ENCODE measurements at regions not wholly inside any gene's neighbourhood (a gene's known extent, or its start where the extent isn't known, plus 50 kb on each side); places are given as distances from the start of the nearest gene placed in this dataset.
"Not testable (repeated sequence)": the region's sequence is repeated elsewhere in the genome, so short reads cannot be mapped to it uniquely, and the experiment has no call there.

- in situ Hi-C loops (cut with MboI; ENCODE audit: low sequenced_read_pairs); BruUV-seq (replicated peaks); DNase-seq; H3K36me3 ChIP-seq (ENCODE audit: control insufficient read depth, insufficient read depth, low read length); dilution Hi-C loops (cut with HindIII; ENCODE audit: low sequenced_read_pairs, unreplicated experiment); H3K27me3 ChIP-seq (ENCODE audit: control insufficient read depth, insufficient read depth, low read length); H3K4ac ChIP-seq (ENCODE audit: low read depth, low read length); ATAC-seq (ENCODE audit: low read depth); H3K9me3 ChIP-seq (ENCODE audit: control insufficient read depth, insufficient read depth, low read length); H2AFZ ChIP-seq (replicated peaks; ENCODE audit: low read length, poor library complexity); intact Hi-C loops (cut with micrococcal nuclease); H3K9me1 ChIP-seq (ENCODE audit: insufficient read depth, low read length); H2BK120ac ChIP-seq (ENCODE audit: low read depth, low read length); H2AK5ac ChIP-seq (ENCODE audit: low read depth, low read length); POLR2A ChIA-PET (ENCODE audit: unreplicated experiment); H4K8ac ChIP-seq (ENCODE audit: low read depth in 2 of 2, low read length in 2 of 2); H2BK20ac ChIP-seq (ENCODE audit: low read depth, low read length); H2BK15ac ChIP-seq (ENCODE audit: low read depth, low read length); H2BK5ac ChIP-seq (ENCODE audit: low read depth, low read length, poor library complexity, severe bottlenecking); H4K20me1 ChIP-seq (ENCODE audit: insufficient read depth, low read length); H3K4me2 ChIP-seq (ENCODE audit: low read depth, low read length); H3K18ac ChIP-seq (ENCODE audit: low read depth, low read length); CTCF ChIA-PET; H3K27ac ChIP-seq (ENCODE audit: insufficient read depth, low read length); H3K23ac ChIP-seq (ENCODE audit: low read depth, low read length); H4K5ac ChIP-seq (ENCODE audit: low read depth, low read length); H3K14ac ChIP-seq (replicated peaks; ENCODE audit: low read depth, low read length); H3K56ac ChIP-seq (ENCODE audit: extremely low read depth, insufficient read depth, low read length); H2AK9ac ChIP-seq (replicated peaks; ENCODE audit: low read depth, low read length, poor library complexity); H3K79me1 ChIP-seq (ENCODE audit: low read depth in 1 of 2, low read length in 2 of 2); H3K9ac ChIP-seq (ENCODE audit: low read depth, low read length); H3K4me3 ChIP-seq (ENCODE audit: insufficient read depth, low read depth, low read length); H4K91ac ChIP-seq (ENCODE audit: insufficient read depth, low read depth, low read length); H3K4me1 ChIP-seq (ENCODE audit: control insufficient read depth, insufficient read depth, low read length): not testable (repeated sequence)
- WGBS, 2 experiments (ENCODE audit: extremely low coverage in 2 of 2, insufficient read length in 1 of 2), result no CpG with 5 or more reads among the region's 4 CpGs
Measured at GRCh38 chr4:54828361-54828760, 170.6 kb downstream of the KIT start.

Measured in IMR-90 (cell line).